ENCODE measurements at regions not wholly inside any gene's neighbourhood (a gene's known extent, or its start where the extent isn't known, plus 50 kb on each side); places are given as distances from the start of the nearest gene placed in this dataset.

- no peak overlapping the region for H3K4me2 ChIP-seq (ENCODE audit: low read length)
- TF ChIP-seq CTCF (IDR thresholded peaks at IDR 0.05; ENCODE audit: low read depth, low read length) (no peak), EZH2phosphoT487 (IDR thresholded peaks at IDR 0.05; ENCODE audit: low read depth) (no peak)
- no peaks in the 10 kb centered on the region for H4K20me1 ChIP-seq (ENCODE audit: insufficient read depth, low read length)
- H3K79me2 ChIP-seq (ENCODE audit: low read length) = no peaks in the 10 kb centered on the region
- H3K27ac ChIP-seq (ENCODE audit: low read length) = no peak overlapping the region
- H2AFZ ChIP-seq (ENCODE audit: low read depth, low read length) = no peak overlapping the region
- H3K27me3 ChIP-seq (ENCODE audit: low read depth, low read length) = no peaks in the 10 kb centered on the region
- no peak overlapping the region for H3K9ac ChIP-seq (ENCODE audit: low read length)
- no peak overlapping the region for H3K4me3 ChIP-seq (ENCODE audit: low read length)
- no peaks in the 10 kb centered on the region for H3K9me3 ChIP-seq (ENCODE audit: insufficient read depth, low read length)
- H3K36me3 ChIP-seq (replicated peaks; ENCODE audit: low read depth, low read length) = no peaks in the 10 kb centered on the region
- H3K4me1 ChIP-seq (ENCODE audit: low read length) = peaks cover 6% of the 10 kb centered on the region
Measured at GRCh38 chr5:154686490-154686889, 68.7 kb upstream of the LARP1 start.

- Histone ChIP-seq H3K4me1 (ENCODE audit: low read length) (peaks cover 6% of the 10 kb centered on the region), H3K4me2 (ENCODE audit: low read length) (peak overlapping the region; percentile 82), H2AFZ (ENCODE audit: low read depth, low read length) (peak overlapping the region; percentile 64; the same call in 1 of the 2 replicates), H3K4me3 (ENCODE audit: low read length) (peak overlapping the region; percentile 80), H3K79me2 (ENCODE audit: low read length) (no peaks in the 10 kb centered on the region), H4K20me1 (ENCODE audit: insufficient read depth, low read length) (no peaks in the 10 kb centered on the region), H3K27ac (ENCODE audit: low read length) (peak overlapping the region; percentile 14), H3K27me3 (ENCODE audit: low read depth, low read length) (no peaks in the 10 kb centered on the region), H3K36me3 (replicated peaks; ENCODE audit: low read depth, low read length) (no peaks in the 10 kb centered on the region), H3K9me3 (ENCODE audit: insufficient read depth, low read length) (no peaks in the 10 kb centered on the region), H3K9ac (ENCODE audit: low read length) (peak overlapping the region; percentile 58)
- TF ChIP-seq EZH2phosphoT487 (IDR thresholded peaks at IDR 0.05; ENCODE audit: low read depth) = no peak
- no peak for TF ChIP-seq CTCF (IDR thresholded peaks at IDR 0.05; ENCODE audit: low read depth, low read length)
Measured at GRCh38 chr5:154683101-154683880, 71.9 kb upstream of the LARP1 start.

GRCh38 chr5:154679501-154679900 is 75.7 kb upstream of the LARP1 start:
- Histone ChIP-seq H4K20me1 (ENCODE audit: insufficient read depth, low read length) (no peaks in the 10 kb centered on the region), H3K4me3 (ENCODE audit: low read length) (no peak overlapping the region), H3K9me3 (ENCODE audit: insufficient read depth, low read length) (no peaks in the 10 kb centered on the region), H3K27ac (ENCODE audit: low read length) (no peak overlapping the region), H3K27me3 (ENCODE audit: low read depth, low read length) (no peaks in the 10 kb centered on the region), H3K79me2 (ENCODE audit: low read length) (no peaks in the 10 kb centered on the region), H2AFZ (ENCODE audit: low read depth, low read length) (no peak overlapping the region), H3K4me2 (ENCODE audit: low read length) (no peak overlapping the region), H3K9ac (ENCODE audit: low read length) (no peak overlapping the region), H3K4me1 (ENCODE audit: low read length) (peaks cover 6% of the 10 kb centered on the region), H3K36me3 (replicated peaks; ENCODE audit: low read depth, low read length) (no peaks in the 10 kb centered on the region)
- TF ChIP-seq CTCF (IDR thresholded peaks at IDR 0.05; ENCODE audit: low read depth, low read length) (no peak), EZH2phosphoT487 (IDR thresholded peaks at IDR 0.05; ENCODE audit: low read depth) (no peak)

DNA sequence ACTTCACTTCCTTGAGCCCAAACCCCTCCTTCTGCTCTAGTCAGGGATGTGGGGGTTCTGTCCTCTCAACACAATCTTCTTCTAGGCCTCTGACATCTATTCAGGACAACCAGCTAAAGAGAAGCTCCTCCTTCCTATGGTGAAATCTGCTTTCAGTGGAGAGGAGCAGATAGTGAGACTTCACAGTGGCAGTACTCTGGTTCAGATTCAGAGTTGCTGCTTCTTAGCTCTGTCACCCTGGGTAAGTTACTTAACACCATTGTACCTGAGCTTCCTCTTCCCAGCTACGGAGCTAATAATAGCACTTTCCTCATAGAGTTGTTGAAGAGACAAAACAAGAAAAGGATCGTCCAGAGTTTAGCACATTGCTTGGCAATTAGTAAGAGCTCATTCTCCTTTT is 77.3 kb upstream of the LARP1 start:
- H4K20me1 ChIP-seq (ENCODE audit: insufficient read depth, low read length) = no peaks in the 10 kb centered on the region
- TF ChIP-seq CTCF (IDR thresholded peaks at IDR 0.05; ENCODE audit: low read depth, low read length) (no peak), EZH2phosphoT487 (IDR thresholded peaks at IDR 0.05; ENCODE audit: low read depth) (no peak)
- no peaks in the 10 kb centered on the region for H3K9me3 ChIP-seq (ENCODE audit: insufficient read depth, low read length)
- no peaks in the 10 kb centered on the region for H3K27me3 ChIP-seq (ENCODE audit: low read depth, low read length)
- H2AFZ ChIP-seq (ENCODE audit: low read depth, low read length) = no peak overlapping the region
- H3K79me2 ChIP-seq (ENCODE audit: low read length) = no peaks in the 10 kb centered on the region
- no peaks in the 10 kb centered on the region for H3K36me3 ChIP-seq (replicated peaks; ENCODE audit: low read depth, low read length)
- H3K4me1 ChIP-seq (ENCODE audit: low read length) = no peaks in the 10 kb centered on the region
- H3K4me2 ChIP-seq (ENCODE audit: low read length) = no peak overlapping the region
- H3K4me3 ChIP-seq (ENCODE audit: low read length) = no peak overlapping the region
- no peak overlapping the region for H3K9ac ChIP-seq (ENCODE audit: low read length)
- no peak overlapping the region for H3K27ac ChIP-seq (ENCODE audit: low read length)

Measured in OCI-LY3 (cell line).